Calu3 (cell line): ENCODE measurements at regions not wholly inside any gene's neighbourhood (a gene's known extent, or its start where the extent isn't known, plus 50 kb on each side); places are given as distances from the start of the nearest gene placed in this dataset.

Experiments used
- BruUV-seq: library from RNA; stranded (reverse); fragments of 400-500 nt; replicated peaks from 2 replicates; lab custom pipeline; 2021; lab: Mats Ljungman, UMichigan
- CTCF ChIA-PET: fragments of 300-600 bp; sonication (Branson Sonifier 250); formaldehyde crosslinking; loops from one replicate; lab custom pipeline; 2022; ENCODE audit warnings: antibody characterized with exemption; lab: Charles Lee
- DNase-seq: peaks from one replicate; pipeline ENCODE4 v3.0.0; 2022
- H3K27ac Mint-ChIP-seq: one replicate; pipeline ENCODE4 v1.8.0; 2022; ENCODE audit warnings: mixed read lengths; ENCODE audit not compliant: unreplicated experiment
- H3K27me3 Mint-ChIP-seq: one replicate; pipeline ENCODE4 v1.8.0; 2022; ENCODE audit warnings: mixed read lengths; ENCODE audit not compliant: unreplicated experiment
- H3K36me3 Mint-ChIP-seq: one replicate; pipeline ENCODE4 v1.8.0; 2022; ENCODE audit warnings: mild to moderate bottlenecking, moderate library complexity, mixed read lengths; ENCODE audit not compliant: insufficient read depth, unreplicated experiment
- H3K4me1 Mint-ChIP-seq: one replicate; pipeline ENCODE4 v1.8.0; 2022; ENCODE audit warnings: mild to moderate bottlenecking, low read depth, mixed read lengths; ENCODE audit not compliant: unreplicated experiment
- H3K4me3 Mint-ChIP-seq: one replicate; pipeline ENCODE4 v1.8.0; 2022; ENCODE audit warnings: mild to moderate bottlenecking, low read depth, moderate library complexity, mixed read lengths; ENCODE audit not compliant: unreplicated experiment
- H3K9me3 Mint-ChIP-seq: one replicate; pipeline ENCODE4 v1.8.0; 2022; ENCODE audit warnings: low read depth, mixed read lengths; ENCODE audit not compliant: unreplicated experiment
- CTCF ChIP-seq: fragments of 200-600 bp; IDR thresholded peaks from one replicate; pipeline ENCODE4 v1.8.0; 2022; ENCODE audit warnings: antibody characterized with exemption; ENCODE audit not compliant: unreplicated experiment
- intact Hi-C: fragments of 100-400 bp; cut with micrococcal nuclease; formaldehyde crosslinking; loops from one replicate; pipeline ENCODE4 v1.10.0; 2022; ENCODE audit not compliant: unreplicated experiment

GRCh38 chr22:48121984-48122383 is 1359.5 kb downstream of the TBC1D22A start:
- intact Hi-C loops, result no loop called here
- no peak overlapping the region for H3K4me3 Mint-ChIP-seq
- no peak for TF ChIP-seq CTCF
- DNase-seq, result no peak
- BruUV-seq, result no TSS peak
- H3K36me3 Mint-ChIP-seq, result no peaks in the 10 kb centered on the region
- no peaks in the 10 kb centered on the region for H3K4me1 Mint-ChIP-seq
- peaks cover 25% of the 10 kb centered on the region for H3K9me3 Mint-ChIP-seq
- H3K27me3 Mint-ChIP-seq, result no peaks in the 10 kb centered on the region
- CTCF ChIA-PET, result no interaction called here
- H3K27ac Mint-ChIP-seq, result no peak overlapping the region

- intact Hi-C loops, result no loop called here
These were observed 1356.2 kb downstream of the TBC1D22A start for GRCh38 chr22:48118654-48119053.

GRCh38 chr22:48116871-48117270 is 1354.4 kb downstream of the TBC1D22A start:
- BruUV-seq, result no TSS peak
- Mint-ChIP-seq H3K27me3 (no peaks in the 10 kb centered on the region), H3K27ac (no peak overlapping the region), H3K4me1 (no peaks in the 10 kb centered on the region), H3K36me3 (no peaks in the 10 kb centered on the region), H3K4me3 (no peak overlapping the region), H3K9me3 (peaks cover 31% of the 10 kb centered on the region)
- CTCF ChIA-PET, result no interaction called here
- no peak for TF ChIP-seq CTCF
- intact Hi-C loops, result no loop called here
- DNase-seq, result no peak

More at GRCh38 chr22:48118654-48119053, 1356.2 kb downstream of the TBC1D22A start:
- BruUV-seq, result no TSS peak
- DNase-seq, result no peak
- Mint-ChIP-seq H3K27ac (no peak overlapping the region), H3K4me1 (no peaks in the 10 kb centered on the region), H3K27me3 (no peaks in the 10 kb centered on the region), H3K4me3 (no peak overlapping the region), H3K36me3 (no peaks in the 10 kb centered on the region), H3K9me3 (peaks cover 30% of the 10 kb centered on the region)
- no peak for TF ChIP-seq CTCF
- CTCF ChIA-PET, result no interaction called here

GRCh38 chr22:48112687-48113521 is 1350.5 kb downstream of the TBC1D22A start:
- H3K4me1 Mint-ChIP-seq, result no peaks in the 10 kb centered on the region
- BruUV-seq, result no TSS peak
- H3K9me3 Mint-ChIP-seq, result peaks cover 20% of the 10 kb centered on the region
- CTCF ChIA-PET, result no interaction called here
- no peak for DNase-seq
- intact Hi-C loops, result no loop called here
- no peak overlapping the region for H3K4me3 Mint-ChIP-seq
- H3K27me3 Mint-ChIP-seq, result no peaks in the 10 kb centered on the region
- H3K27ac Mint-ChIP-seq, result no peak overlapping the region
- no peaks in the 10 kb centered on the region for H3K36me3 Mint-ChIP-seq
- no peak for TF ChIP-seq CTCF
